Endothelial cell (in vitro differentiated cells): ENCODE measurements at regions not wholly inside any gene's neighbourhood (a gene's known extent, or its start where the extent isn't known, plus 50 kb on each side); places are given as distances from the start of the nearest gene placed in this dataset.

Experiments used
- DNase-seq: peaks from one replicate; pipeline ENCODE4 v3.0.0; 2021; ENCODE audit warnings: low spot score
- H3K27ac Mint-ChIP-seq: one replicate; pipeline ENCODE4 v1.8.0; 2021; ENCODE audit warnings: mixed read lengths, inconsistent platforms; ENCODE audit not compliant: unreplicated experiment
- H3K27me3 Mint-ChIP-seq: one replicate; pipeline ENCODE4 v1.8.0; 2021; ENCODE audit warnings: mild to moderate bottlenecking, moderate library complexity, mixed read lengths, inconsistent platforms; ENCODE audit not compliant: unreplicated experiment
- H3K36me3 Mint-ChIP-seq: one replicate; pipeline ENCODE4 v1.8.0; 2021; ENCODE audit warnings: mild to moderate bottlenecking, low read depth, mixed read lengths, inconsistent platforms; ENCODE audit not compliant: unreplicated experiment
- H3K4me1 Mint-ChIP-seq: one replicate; pipeline ENCODE4 v1.8.0; 2021; ENCODE audit warnings: mild to moderate bottlenecking, mixed read lengths, inconsistent platforms; ENCODE audit not compliant: unreplicated experiment
- H3K4me3 Mint-ChIP-seq: one replicate; pipeline ENCODE4 v1.8.0; 2021; ENCODE audit warnings: mild to moderate bottlenecking, mixed read lengths, inconsistent platforms; ENCODE audit not compliant: unreplicated experiment
- H3K9me3 Mint-ChIP-seq: one replicate; pipeline ENCODE4 v1.8.0; 2021; ENCODE audit warnings: mixed read lengths, inconsistent platforms; ENCODE audit not compliant: unreplicated experiment
- TF ChIP-seq, protein P1 (sequence below): fragments of 200-600 bp; sonication (generic); IDR thresholded peaks from one replicate; pipeline ENCODE4 v1.5.0; 2021; ENCODE audit warnings: antibody characterized with exemption; ENCODE audit not compliant: unreplicated experiment

DNA sequence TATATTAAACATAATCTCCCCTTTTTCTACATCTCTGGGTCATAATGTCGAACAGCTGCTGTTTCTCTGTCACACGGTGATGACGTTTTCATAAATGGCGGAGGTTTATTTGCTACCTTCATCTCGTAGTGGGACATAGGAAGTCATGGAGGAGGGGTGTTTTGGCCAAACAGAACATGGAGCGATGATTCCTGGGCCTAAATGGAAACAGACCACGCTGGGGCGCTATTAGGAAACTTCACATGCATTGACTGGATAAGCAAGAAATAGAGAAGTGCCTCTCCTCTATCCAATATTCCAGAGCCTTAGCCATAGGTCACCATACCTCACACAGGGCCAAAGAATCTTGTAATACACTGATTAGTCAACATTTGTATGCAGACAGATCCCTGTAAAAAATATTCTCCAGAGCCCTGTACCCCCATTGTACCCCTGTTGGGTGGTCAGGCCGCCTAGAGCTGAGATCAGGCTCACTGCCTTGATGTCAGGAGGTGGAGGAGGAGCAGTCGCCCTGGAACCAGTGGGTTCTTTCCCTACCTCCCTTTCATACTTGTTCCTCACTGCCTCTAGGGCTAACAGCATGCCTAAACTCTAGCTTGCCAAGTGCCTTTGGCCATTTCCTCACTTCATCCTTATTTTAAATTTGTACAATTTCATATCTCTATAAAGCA, 77.8 kb upstream of the SPIN1 start:
- no peak overlapping the region for H3K4me3 Mint-ChIP-seq
- peak; percentile 6 for DNase-seq
- H3K4me1 Mint-ChIP-seq, result peaks cover 5% of the 10 kb centered on the region
- H3K27me3 Mint-ChIP-seq, result no peaks in the 10 kb centered on the region
- TF ChIP-seq, protein P1, sequence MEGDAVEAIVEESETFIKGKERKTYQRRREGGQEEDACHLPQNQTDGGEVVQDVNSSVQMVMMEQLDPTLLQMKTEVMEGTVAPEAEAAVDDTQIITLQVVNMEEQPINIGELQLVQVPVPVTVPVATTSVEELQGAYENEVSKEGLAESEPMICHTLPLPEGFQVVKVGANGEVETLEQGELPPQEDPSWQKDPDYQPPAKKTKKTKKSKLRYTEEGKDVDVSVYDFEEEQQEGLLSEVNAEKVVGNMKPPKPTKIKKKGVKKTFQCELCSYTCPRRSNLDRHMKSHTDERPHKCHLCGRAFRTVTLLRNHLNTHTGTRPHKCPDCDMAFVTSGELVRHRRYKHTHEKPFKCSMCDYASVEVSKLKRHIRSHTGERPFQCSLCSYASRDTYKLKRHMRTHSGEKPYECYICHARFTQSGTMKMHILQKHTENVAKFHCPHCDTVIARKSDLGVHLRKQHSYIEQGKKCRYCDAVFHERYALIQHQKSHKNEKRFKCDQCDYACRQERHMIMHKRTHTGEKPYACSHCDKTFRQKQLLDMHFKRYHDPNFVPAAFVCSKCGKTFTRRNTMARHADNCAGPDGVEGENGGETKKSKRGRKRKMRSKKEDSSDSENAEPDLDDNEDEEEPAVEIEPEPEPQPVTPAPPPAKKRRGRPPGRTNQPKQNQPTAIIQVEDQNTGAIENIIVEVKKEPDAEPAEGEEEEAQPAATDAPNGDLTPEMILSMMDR, result no peak
- no peak overlapping the region for H3K27ac Mint-ChIP-seq
- no peaks in the 10 kb centered on the region for H3K36me3 Mint-ChIP-seq
- H3K9me3 Mint-ChIP-seq, result no peaks in the 10 kb centered on the region

DNA sequence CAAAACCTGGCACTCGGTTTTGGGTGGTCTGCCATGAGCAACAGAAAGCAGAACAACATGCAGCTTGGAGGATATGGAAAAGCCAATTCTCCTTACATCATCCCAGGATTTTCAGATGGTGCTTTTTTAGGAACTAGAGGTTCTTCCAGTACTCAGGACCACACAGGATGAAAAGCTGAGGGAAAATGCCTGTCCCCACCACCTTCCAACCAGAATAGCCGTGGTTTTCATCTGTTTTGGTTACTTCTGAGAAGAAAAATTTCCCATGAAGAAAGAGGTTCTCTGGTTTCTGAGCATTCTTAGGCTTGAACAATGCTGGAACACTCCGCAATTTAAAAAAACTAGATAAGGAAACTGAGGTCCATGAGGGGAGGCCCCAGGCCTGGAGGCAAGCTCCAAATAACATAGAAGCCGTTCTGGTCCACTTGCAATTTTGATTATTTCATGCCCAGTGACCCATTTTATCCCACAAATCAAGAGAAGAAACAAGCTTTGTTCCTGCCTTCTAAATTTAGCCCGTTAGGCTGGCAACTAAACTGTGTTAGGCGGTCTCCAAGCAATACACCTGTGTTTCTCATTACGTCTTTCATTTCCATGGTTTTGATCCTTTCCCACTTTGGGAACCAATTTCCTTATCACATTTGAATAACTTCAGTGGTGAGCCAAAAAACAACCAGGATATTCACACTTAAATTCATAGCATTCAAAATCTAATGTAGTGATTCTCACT, 79.2 kb upstream of the SPIN1 start:
- Mint-ChIP-seq H3K4me3 (no peak overlapping the region), H3K27ac (no peak overlapping the region), H3K27me3 (no peaks in the 10 kb centered on the region), H3K9me3 (no peaks in the 10 kb centered on the region), H3K36me3 (no peaks in the 10 kb centered on the region), H3K4me1 (peaks cover 5% of the 10 kb centered on the region)
- no peak for DNase-seq
- TF ChIP-seq, protein P1, result no peak

DNA sequence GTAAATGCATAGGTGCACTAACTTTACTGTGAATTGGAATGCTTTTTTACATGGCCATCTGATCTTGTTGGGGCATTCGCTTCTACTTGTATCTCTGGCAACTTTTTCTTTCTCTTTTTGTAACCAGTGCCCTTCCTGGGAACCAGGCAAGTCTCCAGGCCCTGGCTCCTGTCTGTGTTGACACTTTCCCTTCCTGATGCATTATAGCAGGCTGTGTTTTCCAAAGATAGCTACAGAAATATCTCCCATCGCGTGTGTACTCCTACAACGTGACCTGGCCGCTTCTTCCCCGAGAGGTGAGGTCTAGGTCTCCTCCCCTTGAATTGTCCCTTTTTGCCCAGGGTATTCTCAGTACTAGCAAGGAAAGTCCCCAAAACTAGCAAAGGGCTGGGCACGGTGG, 81.1 kb upstream of the SPIN1 start:
- Mint-ChIP-seq H3K36me3 (no peaks in the 10 kb centered on the region), H3K4me3 (no peak overlapping the region), H3K27me3 (no peaks in the 10 kb centered on the region), H3K27ac (no peak overlapping the region), H3K9me3 (no peaks in the 10 kb centered on the region), H3K4me1 (no peaks in the 10 kb centered on the region)
- TF ChIP-seq, protein P1, result no peak
- DNase-seq, result no peak

- TF ChIP-seq, protein P1, result no peak
- no peak for DNase-seq
- Mint-ChIP-seq H3K27ac (no peak overlapping the region), H3K4me3 (no peak overlapping the region), H3K9me3 (no peaks in the 10 kb centered on the region), H3K36me3 (no peaks in the 10 kb centered on the region), H3K27me3 (no peaks in the 10 kb centered on the region), H3K4me1 (no peaks in the 10 kb centered on the region)
Observed at GRCh38 chr9:88303721-88304451, 84.4 kb upstream of the SPIN1 start.
